ENCODE measurements at regions not wholly inside any gene's neighbourhood (a gene's known extent, or its start where the extent isn't known, plus 50 kb on each side); places are given as distances from the start of the nearest gene placed in this dataset.

DNA sequence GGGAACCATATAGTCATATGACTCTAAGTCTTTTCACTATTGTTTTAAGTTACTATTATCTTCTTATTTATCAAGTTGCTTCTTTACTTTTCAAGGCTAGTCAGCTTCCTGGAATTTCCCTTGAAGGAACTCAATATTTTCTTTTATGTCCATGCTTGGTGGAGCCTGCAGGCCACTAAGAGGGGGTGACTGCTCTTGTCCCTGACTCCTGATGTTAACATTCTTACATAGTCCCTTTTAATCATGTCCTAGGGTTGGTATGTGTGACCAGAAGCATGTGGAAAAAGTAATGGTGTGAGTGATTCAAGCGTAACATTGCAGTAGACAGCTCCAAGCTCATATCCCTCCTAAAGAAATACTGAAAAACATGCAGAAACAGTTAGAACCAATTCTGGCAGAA, 1536.2 kb upstream of the CDH9 start:
- DNase-seq: no peak

DNA sequence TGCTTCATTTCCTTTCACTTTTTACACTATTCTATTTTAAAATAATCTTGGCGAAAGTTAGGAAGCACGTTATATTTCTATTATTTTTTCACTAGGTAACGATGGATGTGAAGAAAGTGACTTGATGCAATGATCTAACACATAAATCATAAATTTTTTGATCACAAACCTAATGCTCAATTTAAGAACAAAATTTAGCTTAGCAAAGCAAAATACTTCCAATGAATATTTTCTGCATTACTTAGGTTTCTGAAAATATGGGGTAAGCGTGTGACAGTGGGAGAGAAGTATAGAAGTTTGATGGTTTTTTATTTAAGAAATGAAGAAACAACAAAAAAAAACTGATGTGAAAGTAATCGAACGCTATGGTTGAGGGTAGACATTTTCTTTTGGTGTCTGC, 1528.7 kb upstream of the CDH9 start:
- no peak for DNase-seq

- DNase-seq: no peak
These were observed 1523.1 kb upstream of the CDH9 start for GRCh38 chr5:28561522-28561921.

DNA sequence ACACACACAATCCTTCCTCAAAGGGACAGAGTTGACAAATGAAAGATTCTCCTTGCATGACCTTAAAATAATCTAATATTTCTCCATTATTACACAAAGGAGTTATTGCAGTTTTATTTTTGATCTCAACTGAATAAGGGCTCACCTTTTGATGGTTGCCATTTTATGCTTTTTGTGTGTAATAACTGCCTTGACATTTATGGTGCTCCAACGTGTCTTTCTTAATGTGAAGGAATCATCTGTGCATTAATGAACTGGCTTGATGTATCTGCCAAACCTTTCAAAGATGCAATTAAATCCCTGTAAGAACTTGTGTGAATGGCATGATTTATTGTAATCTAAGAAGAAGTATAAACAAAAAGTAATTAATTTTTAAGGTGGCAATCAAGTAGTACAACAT, 1519.8 kb upstream of the CDH9 start:
- no peak for DNase-seq

GRCh38 chr5:28557114-28557513, 1518.7 kb upstream of the CDH9 start:
- no peak for DNase-seq

DNA sequence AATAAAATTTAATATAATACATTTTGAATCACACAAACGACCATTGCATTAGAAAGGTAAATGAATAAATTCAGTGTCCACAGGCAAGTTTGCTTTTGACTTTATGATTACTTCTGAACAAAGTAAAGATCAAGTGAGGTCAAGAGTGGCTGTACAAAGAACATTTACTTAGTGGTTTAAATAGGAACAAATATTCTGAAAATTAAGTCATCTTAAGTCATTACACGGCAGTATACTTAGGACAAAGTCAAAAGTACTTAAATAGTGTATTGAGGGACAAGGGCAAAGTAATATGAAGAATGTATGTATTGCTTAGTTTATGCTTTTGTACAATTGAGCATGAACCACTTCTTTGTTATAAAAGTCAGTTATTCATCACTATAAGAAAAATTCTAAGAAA, 1511.2 kb upstream of the CDH9 start:
- no peak for DNase-seq

DNA sequence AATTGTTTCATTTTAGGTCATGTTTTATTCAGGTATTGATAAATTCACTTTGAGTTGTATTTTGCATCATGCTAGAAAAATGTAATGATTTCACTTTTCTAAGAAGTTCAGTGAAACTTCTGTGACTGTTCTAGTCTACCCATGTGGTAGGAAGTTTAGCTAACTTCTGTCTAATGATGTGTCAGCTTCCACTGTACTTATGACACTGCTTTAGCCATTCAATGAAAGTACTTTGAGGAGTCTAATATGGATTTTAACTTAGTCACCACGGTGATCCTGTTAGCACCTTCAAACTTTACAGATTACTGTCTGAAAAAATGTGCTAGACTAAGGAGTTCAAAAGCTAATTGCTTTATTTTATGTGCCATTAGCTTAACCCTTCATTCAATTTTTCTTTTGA, 1510.5 kb upstream of the CDH9 start:
- DNase-seq: no peak

GRCh38 chr5:28544501-28544900, 1506.1 kb upstream of the CDH9 start:
- no peak for DNase-seq

DNA sequence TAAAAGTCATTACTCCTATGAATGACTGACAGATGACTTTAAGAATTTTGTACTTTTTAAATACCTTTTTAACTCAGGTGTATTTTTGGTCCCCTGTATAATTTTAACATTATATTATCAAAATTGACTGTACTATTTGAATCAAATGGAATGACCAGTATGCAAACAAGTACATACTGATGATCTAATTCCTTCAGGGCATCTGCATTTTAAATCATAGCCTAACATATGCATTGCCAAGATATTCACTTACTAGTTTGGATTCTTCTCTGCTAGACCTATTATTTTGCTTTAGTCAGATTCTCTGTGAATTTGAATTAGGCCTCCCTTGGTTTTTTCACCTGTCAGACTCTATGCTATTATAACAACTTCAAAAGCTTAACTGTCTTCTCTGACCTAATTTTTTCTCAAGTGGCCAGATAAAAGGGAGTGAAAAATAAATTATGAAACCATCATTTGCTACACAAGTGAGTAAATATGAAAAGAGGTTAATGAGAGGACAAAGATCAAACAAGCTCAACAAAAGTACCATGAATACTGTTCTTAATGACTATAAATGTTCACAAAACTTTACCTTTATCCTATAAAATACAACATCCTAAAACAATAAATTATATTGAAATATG, 1505.2 kb upstream of the CDH9 start:
- DNase-seq: no peak

DNA sequence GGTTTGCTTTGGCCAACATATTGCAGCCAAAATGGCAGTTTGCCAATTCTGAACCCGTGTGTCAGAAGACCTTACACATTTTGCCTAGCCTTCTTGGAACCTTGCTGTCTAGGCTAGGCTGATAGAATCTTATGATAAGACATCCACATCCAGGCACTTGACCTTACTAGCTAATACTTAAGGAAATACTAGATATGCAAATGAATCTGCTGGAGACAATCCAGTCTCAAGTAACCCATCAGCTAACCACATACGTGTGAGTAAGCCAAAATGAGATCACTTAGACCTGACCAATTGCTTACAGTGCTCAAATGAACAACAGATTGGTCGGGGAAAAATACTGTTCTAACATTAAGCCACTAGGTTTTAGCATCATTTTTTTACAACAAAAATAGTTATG, 1504.6 kb upstream of the CDH9 start:
- DNase-seq: no peak

- DNase-seq: no peak
These were observed 1485.7 kb upstream of the CDH9 start for GRCh38 chr5:28523888-28524635.

DNA sequence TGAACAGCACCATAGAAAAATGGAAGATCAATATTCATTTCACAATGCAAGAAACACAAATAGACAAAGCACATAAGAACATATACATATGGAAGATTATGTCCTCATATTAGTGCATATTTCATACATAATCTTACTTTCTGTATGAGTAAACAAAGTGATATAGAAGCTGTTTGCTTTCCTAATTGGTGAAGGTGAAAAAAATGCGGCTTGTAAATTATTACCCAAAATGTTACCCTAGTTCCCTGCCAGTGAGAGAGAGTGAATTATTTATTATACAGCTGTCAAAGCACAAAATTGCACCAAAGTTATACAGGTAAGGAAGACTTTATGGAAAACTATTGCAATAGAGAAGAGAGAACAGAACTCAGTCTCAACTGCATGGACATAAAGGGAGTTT, 1485.0 kb upstream of the CDH9 start:
- no peak for DNase-seq

DNA sequence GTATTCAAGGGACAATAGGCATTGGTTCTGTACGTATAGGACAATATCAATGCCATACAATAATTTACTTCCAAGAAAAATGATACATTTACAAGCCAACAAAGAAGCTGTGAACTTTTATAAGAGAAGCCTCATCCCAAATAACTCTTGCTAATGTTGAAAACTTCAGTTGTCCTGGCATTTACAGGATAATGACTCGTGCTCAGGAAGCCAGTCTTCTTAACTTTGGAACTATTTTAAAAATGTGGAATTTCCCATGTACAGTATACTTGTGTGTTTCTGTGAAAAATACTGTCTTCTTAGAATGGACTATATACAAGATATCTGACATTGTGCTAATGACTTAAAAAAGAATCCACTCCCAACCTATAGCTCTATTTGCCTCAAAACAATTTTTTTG, 1479.3 kb upstream of the CDH9 start:
- DNase-seq: no peak

- DNase-seq: no peak
These were observed 1478.3 kb upstream of the CDH9 start for GRCh38 chr5:28516722-28517121.

DNA sequence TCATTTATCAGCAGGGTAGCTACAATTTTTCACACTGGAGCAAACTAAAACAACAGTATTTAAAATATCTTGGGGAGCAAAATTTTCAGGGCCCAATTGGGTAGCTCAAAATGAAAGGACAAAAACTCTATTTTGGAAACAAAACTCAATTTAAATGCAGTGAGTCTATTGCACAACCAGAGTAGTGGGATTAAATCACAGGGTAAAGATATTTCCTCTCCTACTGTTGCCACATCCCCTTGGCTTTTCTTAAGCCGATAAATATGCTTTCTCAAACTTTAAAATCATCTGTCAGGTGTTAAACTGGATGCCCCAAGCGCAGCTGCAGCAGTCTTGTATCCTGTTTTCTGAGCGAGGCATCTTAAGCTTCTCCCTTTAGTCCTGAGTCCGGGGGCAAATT, 1474.3 kb upstream of the CDH9 start:
- DNase-seq: no peak

DNA sequence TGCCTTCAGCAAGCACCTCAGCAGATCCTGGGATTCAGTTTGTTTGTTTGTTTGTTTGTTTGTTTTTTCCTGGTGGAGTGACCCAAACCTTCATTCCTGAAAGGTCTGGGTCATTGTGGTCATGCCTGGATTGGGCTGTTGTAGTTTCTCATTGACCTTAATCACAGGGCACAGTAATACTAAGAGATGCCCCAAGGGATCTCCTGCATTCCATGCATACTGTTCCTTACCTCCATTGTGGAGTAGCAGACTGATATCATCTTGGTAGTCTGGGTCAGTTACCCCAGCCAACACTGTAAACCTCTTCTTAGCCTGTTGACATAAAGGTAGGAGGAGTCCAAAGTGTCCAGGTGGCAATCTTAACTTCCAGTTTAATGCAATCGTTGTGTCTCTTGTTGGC, 1466.7 kb upstream of the CDH9 start:
- no peak for DNase-seq

DNA sequence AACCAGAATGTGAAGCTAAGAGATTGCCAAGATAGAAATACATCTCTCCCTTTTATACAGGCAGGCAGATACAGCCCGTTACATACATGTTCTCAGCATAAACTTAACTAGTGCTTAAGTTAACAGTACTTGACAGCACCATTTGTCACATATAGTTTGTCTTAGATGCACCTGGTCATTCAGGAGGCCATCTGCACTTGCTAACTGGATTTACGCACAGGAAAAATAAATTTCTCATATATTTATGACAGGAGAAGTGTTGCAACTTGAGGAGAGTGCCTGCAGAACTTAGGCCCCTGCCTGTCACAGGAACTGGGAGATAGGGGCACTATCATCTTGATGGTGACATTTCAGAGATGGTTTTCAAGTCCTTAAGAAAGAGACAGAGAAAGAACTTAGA, 1462.1 kb upstream of the CDH9 start:
- no peak for DNase-seq

- no peak for DNase-seq
These were observed 1461.4 kb upstream of the CDH9 start for GRCh38 chr5:28499766-28500290.

DNA sequence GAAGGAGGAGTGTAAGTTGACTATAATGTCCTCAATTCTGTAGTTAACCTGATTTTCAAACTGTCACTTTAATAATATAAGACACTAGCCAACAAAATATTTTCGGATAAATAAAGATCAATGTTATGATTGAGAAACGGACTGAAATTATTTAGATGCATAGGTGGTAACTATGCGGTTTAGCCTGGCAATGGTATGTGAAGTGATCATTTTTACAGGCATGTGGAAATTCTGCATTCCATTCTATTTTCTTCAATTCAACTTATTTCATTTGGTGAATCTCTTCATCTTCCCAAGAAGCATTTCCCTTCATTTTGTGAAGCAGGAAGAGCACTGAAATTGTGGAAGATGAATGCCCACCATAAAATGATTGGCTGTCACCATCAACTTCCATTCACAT, 1457.5 kb upstream of the CDH9 start:
- no peak for DNase-seq

DNA sequence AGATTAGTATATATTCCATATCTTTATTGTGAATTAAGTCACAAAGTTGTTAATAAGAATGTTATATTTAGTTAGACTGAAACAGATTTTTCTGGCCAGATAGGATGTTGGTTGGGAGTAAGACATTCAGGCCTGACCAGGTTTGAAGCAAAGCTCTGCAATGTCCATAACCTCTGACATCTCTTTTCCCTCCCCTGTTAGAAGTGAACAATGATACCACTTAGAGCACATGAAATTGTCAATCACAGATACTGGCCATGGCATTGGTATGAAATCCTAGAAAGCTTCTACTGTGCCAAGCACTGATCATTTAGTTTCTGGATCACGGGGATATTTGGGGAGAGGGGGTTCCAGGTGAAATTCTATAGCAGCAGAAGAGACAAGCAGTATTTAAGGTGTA, 1455.1 kb upstream of the CDH9 start:
- DNase-seq: no peak

GRCh38 chr5:28488752-28489151, 1450.4 kb upstream of the CDH9 start:
- no peak for DNase-seq

- DNase-seq: no peak
These were observed 1445.1 kb upstream of the CDH9 start for GRCh38 chr5:28483327-28484025.

DNA sequence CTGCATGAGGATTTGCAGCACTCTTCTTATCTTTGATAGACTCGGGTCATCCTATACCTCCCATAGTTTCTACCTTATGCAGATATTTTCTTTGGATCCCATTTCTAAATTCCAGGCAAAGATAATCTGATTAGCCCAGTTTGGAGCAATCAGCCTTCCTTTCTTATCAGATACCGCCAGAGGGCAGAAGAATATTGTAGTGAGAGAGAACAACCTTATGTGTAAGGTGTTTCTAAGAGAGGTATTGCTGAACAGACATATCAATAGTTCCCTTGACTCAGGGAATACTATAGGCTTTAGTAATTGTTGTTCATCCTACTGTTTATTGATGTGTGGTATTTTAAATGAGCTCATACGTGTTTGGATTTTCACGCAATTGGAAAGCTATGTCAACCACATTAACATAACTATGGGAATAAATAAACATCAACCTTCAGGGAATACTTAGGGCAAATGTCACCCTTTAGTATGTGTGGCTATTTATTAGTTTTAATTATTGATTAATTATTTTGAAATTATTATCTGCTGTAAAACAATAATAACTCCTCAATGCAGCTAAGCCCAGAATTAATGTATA, 1435.2 kb upstream of the CDH9 start:
- no peak for DNase-seq

DNA sequence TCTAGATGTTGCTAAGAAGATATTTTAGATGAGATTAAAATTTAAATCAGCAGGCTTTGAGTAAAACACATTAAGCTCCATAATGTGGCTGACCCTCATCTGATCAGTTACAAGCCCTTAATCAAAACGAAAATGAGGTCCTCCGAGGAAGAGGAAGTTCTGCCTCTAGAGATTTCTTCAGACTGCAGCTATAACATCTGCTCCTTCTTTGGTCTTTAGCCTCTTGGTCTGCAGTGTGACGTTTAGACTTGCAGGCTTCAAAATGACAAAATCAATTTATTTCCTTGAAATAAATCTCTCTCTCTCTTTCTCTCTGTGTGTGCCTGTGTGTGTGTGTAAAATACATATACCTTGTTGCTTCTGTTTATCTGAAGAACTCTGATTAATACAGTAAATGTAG, 1429.8 kb upstream of the CDH9 start:
- no peak for DNase-seq

All from dermis blood vessel endothelial cell (primary cell).